Liver (tissue), 8 donors: ENCODE measurements at regions not wholly inside any gene's neighbourhood (a gene's known extent, or its start where the extent isn't known, plus 50 kb on each side); places are given as distances from the start of the nearest gene placed in this dataset.

Source experiments
- DNase-seq: peaks from one replicate; pipeline ENCODE4 v3.0.0-alpha.2; 2017; ENCODE audit warnings: low spot score
- H3K27ac ChIP-seq, 2 donors: one replicate each; pipeline ENCODE4 v1.7.0; 2013; ENCODE audit warnings: inconsistent platforms in 2 of 2, low read length in 2 of 2, control low read depth in 1 of 2, low read depth in 1 of 2, mild to moderate bottlenecking in 1 of 2
- H3K27me3 ChIP-seq, 4 donors: one replicate each; pipeline versions ENCODE4 v1.6.1 to v1.7.0; 2013; ENCODE audit warnings: low read length in 3 of 4, inconsistent platforms in 1 of 4, mild to moderate bottlenecking in 1 of 4, moderate library complexity in 1 of 4; ENCODE audit not compliant: control insufficient read depth in 4 of 4, insufficient read depth in 4 of 4
- H3K36me3 ChIP-seq, 4 donors: one replicate each; pipeline versions ENCODE4 v1.6.1 to v1.7.0; 2013; ENCODE audit warnings: low read length in 3 of 4, mild to moderate bottlenecking in 3 of 4, low read depth in 1 of 4, moderate library complexity in 1 of 4; ENCODE audit not compliant: control insufficient read depth in 4 of 4, insufficient read depth in 3 of 4
- H3K4me1 ChIP-seq, 4 donors: one replicate each; pipeline versions ENCODE4 v1.6.1 to v1.7.0; 2013; ENCODE audit warnings: low read length in 3 of 4, mild to moderate bottlenecking in 3 of 4, moderate library complexity in 1 of 4; ENCODE audit not compliant: control insufficient read depth in 4 of 4, insufficient read depth in 4 of 4
- H3K4me3 ChIP-seq, 3 donors: one replicate each; pipeline versions ENCODE4 v1.6.1 to v1.7.0; 2013; ENCODE audit warnings: low read length in 3 of 3, control low read depth in 1 of 3, low read depth in 1 of 3, mild to moderate bottlenecking in 1 of 3
- H3K9ac ChIP-seq, 2 donors: one replicate each; pipeline ENCODE4 v1.7.0; 2013; ENCODE audit warnings: low read length in 2 of 2, mild to moderate bottlenecking in 2 of 2, moderate library complexity in 2 of 2, control low read depth in 1 of 2, low read depth in 1 of 2
- H3K9me3 ChIP-seq, 4 donors: one replicate each; pipeline versions ENCODE4 v1.6.1 to v1.7.0; 2013; ENCODE audit warnings: low read length in 3 of 4; ENCODE audit not compliant: control insufficient read depth in 4 of 4
- ATF3 ChIP-seq: IDR thresholded peaks from 2 replicates; pipeline ENCODE4 v1.6.1; 2016; ENCODE audit warnings: antibody characterized with exemption
- CTCF ChIP-seq: fragments of 150-350 bp; IDR thresholded peaks from 2 replicates; pipeline ENCODE4 v1.5.1; 2017; ENCODE audit warnings: improper control_type of control experiment, low read depth, low read length; ENCODE audit not compliant: missing input control
- EGR1 ChIP-seq, 2 donors: IDR thresholded peaks; 2 replicates each; pipeline ENCODE4 v1.6.1; 2016 to 2018; ENCODE audit warnings: antibody characterized with exemption in 2 of 2, low read depth in 2 of 2
- FOXA1 ChIP-seq: IDR thresholded peaks from 2 replicates; pipeline ENCODE4 v1.6.1; 2016; ENCODE audit warnings: antibody characterized with exemption
- FOXA2 ChIP-seq: IDR thresholded peaks from 2 replicates; pipeline ENCODE4 v1.6.1; 2016; ENCODE audit warnings: antibody characterized with exemption
- GABPA ChIP-seq, 2 donors: IDR thresholded peaks in 1 of 2; conservative IDR thresholded peaks in 1 of 2; 2 replicates each; pipeline ENCODE4 v1.6.1; 2016; ENCODE audit warnings: antibody characterized with exemption in 2 of 2, mild to moderate bottlenecking in 1 of 2, moderate library complexity in 1 of 2
- HNF4A ChIP-seq, 2 donors: conservative IDR thresholded peaks; 2 replicates each; pipeline ENCODE4 v1.6.1; 2016; ENCODE audit warnings: antibody characterized with exemption in 2 of 2, mild to moderate bottlenecking in 2 of 2
- HNF4G ChIP-seq: IDR thresholded peaks from 2 replicates; pipeline ENCODE4 v1.6.1; 2016; ENCODE audit warnings: antibody characterized with exemption
- JUND ChIP-seq, 2 donors: IDR thresholded peaks; 2 replicates each; pipeline ENCODE4 v1.6.1; 2016; ENCODE audit warnings: antibody characterized with exemption in 2 of 2
- MAX ChIP-seq: IDR thresholded peaks from 2 replicates; pipeline ENCODE4 v1.6.1; 2016; ENCODE audit warnings: antibody characterized with exemption
- NR2F2 ChIP-seq: IDR thresholded peaks from 2 replicates; pipeline ENCODE4 v1.6.1; 2016; ENCODE audit warnings: antibody characterized with exemption
- RAD21 ChIP-seq, 2 donors: IDR thresholded peaks; 2 replicates each; pipeline ENCODE4 v1.6.1; 2016; ENCODE audit warnings: antibody characterized with exemption in 2 of 2, mild to moderate bottlenecking in 2 of 2
- REST ChIP-seq: IDR thresholded peaks from 2 replicates; pipeline ENCODE4 v1.6.1; 2016; ENCODE audit warnings: antibody characterized with exemption, mild to moderate bottlenecking
- RXRA ChIP-seq, 2 donors: IDR thresholded peaks; 2 replicates each; pipeline ENCODE4 v1.6.1; 2017 to 2018; ENCODE audit warnings: antibody characterized with exemption in 2 of 2, mild to moderate bottlenecking in 1 of 2
- SP1 ChIP-seq: IDR thresholded peaks from 2 replicates; pipeline ENCODE4 v1.6.1; 2018; ENCODE audit warnings: antibody characterized with exemption, mild to moderate bottlenecking
- TAF1 ChIP-seq: conservative IDR thresholded peaks from 2 replicates; pipeline ENCODE4 v1.6.1; 2016; ENCODE audit warnings: antibody characterized with exemption, mild to moderate bottlenecking
- YY1 ChIP-seq: IDR thresholded peaks from 2 replicates; pipeline ENCODE4 v1.6.1; 2016; ENCODE audit warnings: antibody characterized with exemption, mild to moderate bottlenecking
- ZBTB33 ChIP-seq: IDR thresholded peaks from 2 replicates; pipeline ENCODE4 v1.6.1; 2016; ENCODE audit warnings: antibody characterized with exemption
- WGBS: extraction: QIAGEN DNeasy Blood & Tissue Kit; methylation state at CpG from one replicate; pipeline ENCODE4 v1.1.7; 2013; 5-methylcytosine and 5-hydroxymethylcytosine counted together
- donor health status: healthy.
- donor health status: healthy.
- donor health status: healthy.
- donor health status: healthy.
- donor health status: healthy.

GRCh38 chr6:44038543-44039065, 88.6 kb downstream of the MRPL14 start:
- Histone ChIP-seq H3K9me3 (no peaks in the 10 kb centered on the region), H3K27me3 (no peaks in the 10 kb centered on the region), H3K27ac (no peak overlapping the region), H3K4me3 (no peak overlapping the region), H3K36me3 (no peaks in the 10 kb centered on the region), H3K4me1 (peaks cover 5 to 18% (median 12%) of the 10 kb centered on the region in 4 donors), H3K9ac (no peak overlapping the region)
- TF ChIP-seq JUND (IDR thresholded peaks at IDR 0.05), result no peak
- TF ChIP-seq HNF4A (conservative IDR thresholded peaks at IDR 0.05), result no peak
- TF ChIP-seq RXRA (IDR thresholded peaks at IDR 0.05), result no peak
- TF ChIP-seq RAD21 (IDR thresholded peaks at IDR 0.05), result no peak
- TF ChIP-seq EGR1 (IDR thresholded peaks at IDR 0.05; ENCODE audit: low read depth in 2 of 2), result no peak
- TF ChIP-seq GABPA (IDR thresholded peaks at IDR 0.05 in 1 of 2, conservative IDR thresholded peaks at IDR 0.05 in 1 of 2), result no peak
- TF ChIP-seq ATF3, result no peak
- TF ChIP-seq SP1, result no peak
- TF ChIP-seq ZBTB33, result no peak
- no peak for TF ChIP-seq CTCF
- no peak for TF ChIP-seq NR2F2
- TF ChIP-seq TAF1, result no peak
- DNase-seq, result no peak
- WGBS, result 77% methylated on average over 4 of the region's 4 CpGs

GRCh38 chr6:44037847-44038542, 89.3 kb downstream of the MRPL14 start:
- H3K9me3 ChIP-seq, result no peaks in the 10 kb centered on the region
- DNase-seq, result no peak
- H3K4me1 ChIP-seq, result peaks cover 5 to 12% (median 6%) of the 10 kb centered on the region in 4 donors
- H3K4me3 ChIP-seq, result no peak overlapping the region
- H3K9ac ChIP-seq, result no peak overlapping the region
- WGBS, result 96% methylated on average over 13 of the region's 13 CpGs
- no peaks in the 10 kb centered on the region for H3K27me3 ChIP-seq
- no peaks in the 10 kb centered on the region for H3K36me3 ChIP-seq
- H3K27ac ChIP-seq, result no peak overlapping the region
- TF ChIP-seq EGR1 (IDR thresholded peaks at IDR 0.05; ENCODE audit: low read depth in 2 of 2) (no peak), RAD21 (IDR thresholded peaks at IDR 0.05) (no peak), SP1 (no peak), FOXA1 (no peak), HNF4G (no peak), NR2F2 (no peak), HNF4A (conservative IDR thresholded peaks at IDR 0.05) (no peak), GABPA (IDR thresholded peaks at IDR 0.05 in 1 of 2, conservative IDR thresholded peaks at IDR 0.05 in 1 of 2) (no peak), YY1 (no peak), MAX (no peak), FOXA2 (no peak), ATF3 (no peak), REST (no peak), RXRA (IDR thresholded peaks at IDR 0.05) (no peak), ZBTB33 (no peak), TAF1 (no peak)
